ENCODE measurements at regions not wholly inside any gene's neighbourhood (a gene's known extent, or its start where the extent isn't known, plus 50 kb on each side); places are given as distances from the start of the nearest gene placed in this dataset.

DNA sequence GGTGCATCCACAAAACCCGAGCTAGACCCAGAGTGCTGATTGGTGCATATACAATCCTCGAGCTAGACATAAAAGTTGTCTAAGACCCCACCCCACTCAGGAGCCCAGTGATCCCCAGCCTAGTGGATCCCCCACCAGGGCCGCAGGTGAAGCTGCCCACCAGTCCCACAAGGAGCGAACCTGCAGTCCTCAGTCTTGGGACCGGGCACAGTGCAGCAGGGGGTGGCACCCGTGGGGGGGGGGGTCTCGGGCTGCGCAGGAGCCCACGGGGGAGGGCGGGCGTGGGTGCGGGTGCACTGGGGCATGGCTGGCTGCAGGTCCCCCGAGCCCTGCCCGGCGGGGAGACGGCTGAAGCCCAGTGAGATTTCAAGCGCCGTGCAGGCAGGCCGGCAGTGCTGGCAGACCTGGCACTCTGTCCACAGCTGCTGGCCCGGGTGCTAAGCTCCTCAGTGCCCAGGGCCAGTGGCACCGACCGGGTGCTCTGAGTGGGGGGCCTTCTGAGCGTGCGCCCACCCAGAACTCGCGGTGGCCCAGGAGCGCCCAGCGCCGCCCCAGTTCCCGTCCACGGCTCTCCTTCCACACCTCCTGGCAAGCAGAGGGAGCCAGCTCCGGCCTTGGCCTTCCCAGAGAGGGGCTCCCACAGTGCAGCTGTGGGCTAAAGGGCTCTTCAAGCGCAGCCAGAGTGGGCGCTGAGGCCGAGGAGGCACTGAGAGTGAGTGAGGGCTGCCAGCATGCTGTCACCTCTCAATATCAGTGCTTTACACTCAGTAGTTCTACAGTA is 989.1 kb downstream of the FAM181B start:
- Mint-ChIP-seq H3K4me1 (peaks cover 10% of the 10 kb centered on the region), H3K27me3 (peaks cover 10% of the 10 kb centered on the region), H3K4me3 (no peak overlapping the region), H3K9me3 (no peaks in the 10 kb centered on the region), H3K27ac (no peak overlapping the region)
- ATAC-seq (peak; percentile 70), DNase-seq (no peak)

DNA sequence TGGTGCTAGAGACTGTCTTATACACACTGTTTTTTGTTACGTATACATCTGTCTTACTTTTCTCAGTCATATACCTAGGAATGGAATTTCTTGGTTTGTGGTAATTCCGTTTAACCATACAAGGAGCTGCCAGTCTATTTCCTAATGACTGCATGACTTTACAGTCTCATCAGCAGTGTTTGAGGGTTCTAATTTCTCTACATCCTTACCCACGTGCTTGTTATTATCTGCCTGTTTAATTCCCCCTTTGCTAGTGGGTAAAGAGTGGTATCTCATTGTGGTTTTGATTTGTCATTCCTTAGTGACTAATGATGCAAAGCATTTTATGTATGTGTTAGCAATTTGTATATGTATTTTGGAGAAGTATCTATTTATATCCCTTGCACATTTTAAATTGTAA is 1008.0 kb downstream of the FAM181B start:
- no peaks in the 10 kb centered on the region for H3K4me1 Mint-ChIP-seq
- DNase-seq (no peak), ATAC-seq (no peak)
- H3K9me3 Mint-ChIP-seq = peaks cover 6 to 14% of the 10 kb centered on the region in 2 donors
- H3K4me3 Mint-ChIP-seq = no peak overlapping the region
- no peaks in the 10 kb centered on the region for H3K27me3 Mint-ChIP-seq
- no peak overlapping the region for H3K27ac Mint-ChIP-seq

DNA sequence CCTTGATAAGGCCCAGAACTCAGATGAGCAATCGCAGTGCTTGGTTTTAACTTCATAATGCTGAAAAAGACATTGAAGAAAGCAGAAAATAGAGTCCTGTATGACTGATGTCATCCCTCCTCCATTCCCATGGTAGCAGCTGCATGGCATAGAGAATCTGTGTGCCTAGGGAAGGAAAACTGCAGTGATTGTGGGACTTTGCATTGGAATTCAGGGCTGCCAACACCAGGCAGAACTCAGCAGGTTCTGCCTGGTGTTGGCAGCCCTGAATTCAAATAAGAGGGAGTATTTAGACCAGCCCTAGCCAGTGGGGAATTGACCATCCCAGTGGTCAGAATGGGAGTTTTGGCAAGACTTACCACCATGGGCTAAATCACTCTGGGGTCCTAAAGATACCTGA is 1016.0 kb downstream of the FAM181B start:
- DNase-seq = no peak
- Mint-ChIP-seq H3K27me3 (no peaks in the 10 kb centered on the region), H3K4me1 (no peaks in the 10 kb centered on the region), H3K9me3 (no peaks in the 10 kb centered on the region), H3K27ac (no peak overlapping the region), H3K4me3 (no peak overlapping the region)
- no peak for ATAC-seq

DNA sequence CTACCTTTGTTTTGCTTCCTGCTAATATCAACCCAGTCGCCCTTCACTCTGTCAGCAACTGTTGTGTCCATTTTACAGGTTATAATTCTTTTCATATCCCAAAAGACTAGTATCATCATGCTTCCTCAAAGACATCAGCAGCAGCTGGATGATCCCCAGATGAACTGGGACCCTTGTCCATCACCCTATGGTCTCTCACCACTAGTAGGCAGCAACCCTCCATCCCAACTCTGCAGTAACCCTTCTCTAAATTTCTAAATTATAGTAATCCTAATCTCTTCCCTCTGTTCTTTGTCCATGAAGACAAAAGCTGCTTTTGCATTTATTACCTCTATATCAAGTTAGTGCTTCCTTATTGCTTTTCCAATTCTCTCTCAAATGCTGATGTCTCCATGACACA is 1025.8 kb downstream of the FAM181B start:
- Mint-ChIP-seq H3K27me3 (peaks cover 10% of the 10 kb centered on the region), H3K27ac (no peak overlapping the region), H3K9me3 (peaks cover 0 to 8% of the 10 kb centered on the region in 2 donors), H3K4me1 (no peaks in the 10 kb centered on the region), H3K4me3 (no peak overlapping the region)
- DNase-seq (no peak), ATAC-seq (no peak)

DNA sequence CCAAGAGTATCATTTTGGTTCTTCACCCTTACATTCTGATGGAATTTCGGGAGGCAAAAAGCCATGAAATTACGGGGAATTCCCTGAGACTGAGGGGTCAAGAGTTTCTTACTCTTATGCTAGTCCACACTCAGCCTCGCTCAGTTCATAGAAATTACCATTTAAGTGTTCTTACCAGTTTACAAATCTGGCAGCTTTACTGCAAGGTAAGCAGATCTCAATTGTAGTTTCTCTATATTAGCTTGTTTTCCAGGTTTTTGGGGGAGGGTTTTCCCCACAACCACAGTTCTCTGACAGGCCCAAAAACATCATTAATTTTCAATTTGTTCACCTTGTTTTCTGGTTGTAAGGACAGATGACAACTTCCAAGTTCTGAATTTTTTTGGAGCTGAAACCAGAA is 1028.4 kb downstream of the FAM181B start:
- no peaks in the 10 kb centered on the region for H3K4me1 Mint-ChIP-seq
- H3K27me3 Mint-ChIP-seq = peaks cover 10% of the 10 kb centered on the region
- ATAC-seq (no peak), DNase-seq (no peak)
- H3K27ac Mint-ChIP-seq = no peak overlapping the region
- no peak overlapping the region for H3K4me3 Mint-ChIP-seq
- H3K9me3 Mint-ChIP-seq = peaks cover 17 to 18% of the 10 kb centered on the region in 2 donors

DNA sequence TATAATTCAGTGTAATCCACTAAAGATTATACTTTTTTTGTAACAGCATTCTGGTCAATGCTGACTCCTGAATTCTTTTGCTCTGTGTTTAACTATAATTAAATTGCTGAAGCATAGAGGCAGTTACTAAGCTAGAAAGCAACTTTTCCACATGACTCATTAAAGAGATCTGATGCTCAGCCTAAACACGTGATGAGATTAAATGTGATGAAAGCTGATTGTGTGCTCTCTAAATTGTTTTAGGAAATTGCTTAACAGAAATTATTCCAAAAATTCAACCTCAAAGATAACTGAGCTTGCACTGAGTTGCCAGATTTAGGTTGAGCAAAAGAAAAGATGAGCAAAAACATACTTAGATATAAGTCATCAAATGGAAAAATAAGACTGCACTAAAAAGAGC is 1033.6 kb downstream of the FAM181B start:
- Mint-ChIP-seq H3K9me3 (peaks cover 39 to 46% of the 10 kb centered on the region in 2 donors), H3K4me3 (no peak overlapping the region), H3K27me3 (no peaks in the 10 kb centered on the region), H3K27ac (no peak overlapping the region), H3K4me1 (no peaks in the 10 kb centered on the region)
- no peak for ATAC-seq
- no peak for DNase-seq

DNA sequence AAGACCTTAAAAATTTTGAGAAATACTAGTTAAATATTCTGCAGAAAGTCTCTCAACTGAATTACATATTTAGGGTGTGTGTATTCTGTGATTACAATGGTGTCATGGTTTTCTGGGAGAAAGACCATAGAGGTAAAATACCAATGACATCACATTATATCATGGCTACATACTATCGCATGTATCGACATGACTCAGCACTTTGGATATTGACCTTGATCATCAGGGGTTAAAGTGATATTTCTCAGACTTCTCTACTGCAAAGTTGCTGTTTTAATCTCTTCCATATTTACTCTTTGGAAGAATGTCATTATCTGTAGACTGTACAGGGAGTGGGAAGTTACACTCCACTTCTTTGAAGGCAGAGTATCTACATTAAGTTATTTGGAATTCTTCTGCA is 1046.6 kb downstream of the FAM181B start:
- no peak for ATAC-seq
- H3K27ac Mint-ChIP-seq = no peak overlapping the region
- H3K4me1 Mint-ChIP-seq = no peaks in the 10 kb centered on the region
- H3K27me3 Mint-ChIP-seq = no peaks in the 10 kb centered on the region
- no peak for DNase-seq
- H3K9me3 Mint-ChIP-seq = no peaks in the 10 kb centered on the region
- no peak overlapping the region for H3K4me3 Mint-ChIP-seq

DNA sequence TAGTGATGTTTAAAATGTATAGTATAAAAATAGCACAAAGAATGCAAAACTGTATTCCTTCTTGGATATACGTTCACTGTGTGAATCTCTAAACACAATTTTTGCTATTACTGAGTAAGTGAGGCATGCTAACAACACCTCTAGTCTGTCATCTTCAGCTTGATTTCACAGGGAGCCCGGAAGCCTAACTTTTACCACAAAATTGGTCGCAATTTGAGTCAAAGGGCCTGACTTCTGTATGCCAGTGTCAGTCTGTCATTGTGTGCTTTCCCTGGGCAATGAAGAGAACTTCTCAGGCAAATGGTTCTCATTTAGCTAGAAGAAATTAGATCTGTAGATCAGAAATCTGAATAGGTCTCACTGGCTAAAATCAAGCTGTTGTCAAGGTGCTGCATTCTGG is 1059.5 kb downstream of the FAM181B start:
- H3K9me3 Mint-ChIP-seq = no peaks in the 10 kb centered on the region
- no peak for DNase-seq
- H3K27ac Mint-ChIP-seq = no peak overlapping the region
- H3K4me3 Mint-ChIP-seq = no peak overlapping the region
- ATAC-seq = peak; percentile 66
- no peaks in the 10 kb centered on the region for H3K27me3 Mint-ChIP-seq
- no peaks in the 10 kb centered on the region for H3K4me1 Mint-ChIP-seq

DNA sequence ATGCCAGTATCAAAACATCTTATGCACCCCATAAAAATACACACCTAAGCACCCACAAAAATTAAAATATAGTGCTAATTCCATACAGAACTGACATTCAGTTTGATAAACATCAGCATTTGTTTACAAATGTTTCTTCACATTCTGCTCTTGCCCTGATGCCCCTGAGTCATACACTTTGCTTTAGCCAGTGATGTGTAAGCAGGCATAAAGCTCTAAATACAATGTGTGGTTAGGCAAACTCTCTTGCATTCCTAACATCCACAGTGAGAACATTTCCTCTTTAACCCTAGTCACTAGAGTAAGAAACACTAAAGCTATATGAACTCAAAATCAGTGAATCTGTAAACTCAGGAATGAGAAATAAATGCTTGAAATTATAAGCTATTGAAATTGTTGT is 1060.7 kb downstream of the FAM181B start:
- DNase-seq = no peak

DNA sequence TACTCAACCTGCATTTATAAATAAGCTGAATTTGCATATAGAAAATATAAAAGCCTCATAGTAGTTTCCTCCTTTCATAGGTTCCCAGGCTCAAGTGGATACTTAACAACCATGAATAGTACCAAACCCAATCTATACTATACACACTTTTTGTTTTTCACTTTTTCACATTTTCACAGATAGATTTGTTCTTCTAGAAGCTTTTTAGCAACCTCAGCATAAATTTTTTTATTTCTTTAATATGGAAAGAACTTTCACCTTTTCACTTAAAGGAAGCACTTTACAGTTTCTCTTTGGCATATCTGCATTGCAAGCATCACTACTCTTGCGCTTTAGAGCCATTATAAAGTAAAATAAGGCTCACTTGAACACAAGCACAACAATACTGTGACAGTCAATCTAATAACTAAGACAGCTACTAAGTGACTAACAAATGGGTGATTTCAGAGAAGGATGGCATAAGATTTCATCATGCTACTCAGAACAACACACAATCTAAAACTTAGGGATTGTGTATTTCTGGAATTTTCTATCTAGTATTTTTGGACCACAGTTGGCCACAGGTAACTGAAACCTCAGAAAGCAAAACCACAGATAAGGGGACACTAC is 1063.6 kb downstream of the FAM181B start:
- no peaks in the 10 kb centered on the region for H3K9me3 Mint-ChIP-seq
- ATAC-seq (no peak), DNase-seq (no peak)
- H3K27me3 Mint-ChIP-seq = no peaks in the 10 kb centered on the region
- no peaks in the 10 kb centered on the region for H3K4me1 Mint-ChIP-seq
- H3K4me3 Mint-ChIP-seq = no peak overlapping the region
- peak overlapping the region in 1 of 2 donors; percentile 46 for H3K27ac Mint-ChIP-seq

More for the DNA sequence above, 1060.7 kb downstream of the FAM181B start:
- Mint-ChIP-seq H3K9me3 (no peaks in the 10 kb centered on the region), H3K4me3 (no peak overlapping the region), H3K4me1 (no peaks in the 10 kb centered on the region), H3K27ac (no peak overlapping the region), H3K27me3 (no peaks in the 10 kb centered on the region)
- ATAC-seq = no peak

DNA sequence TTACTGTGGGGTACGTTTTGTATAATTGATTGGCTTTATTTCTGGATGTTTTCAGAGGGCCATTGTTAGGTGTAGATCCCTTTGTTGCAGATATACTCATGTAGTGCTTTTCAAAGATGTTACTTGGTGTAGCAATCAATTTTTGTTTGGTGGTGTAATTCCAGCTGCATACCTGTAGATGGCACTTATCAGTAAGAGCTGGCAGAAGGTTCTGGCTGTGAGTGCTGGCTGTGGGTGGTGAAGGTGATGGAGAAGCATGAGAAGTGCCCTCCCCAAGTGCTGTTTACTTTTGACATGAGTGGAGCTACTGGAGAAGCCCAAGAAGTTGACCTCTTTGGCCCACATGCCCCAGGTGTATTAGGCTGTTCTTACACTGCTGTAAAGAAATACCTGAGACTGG is 1074.9 kb downstream of the FAM181B start:
- DNase-seq (no peak), ATAC-seq (peak; percentile 50)
- no peak overlapping the region for H3K27ac Mint-ChIP-seq
- H3K9me3 Mint-ChIP-seq = peaks cover 0 to 14% of the 10 kb centered on the region in 2 donors
- no peak overlapping the region for H3K4me3 Mint-ChIP-seq
- H3K27me3 Mint-ChIP-seq = peaks cover 30% of the 10 kb centered on the region
- no peaks in the 10 kb centered on the region for H3K4me1 Mint-ChIP-seq

DNA sequence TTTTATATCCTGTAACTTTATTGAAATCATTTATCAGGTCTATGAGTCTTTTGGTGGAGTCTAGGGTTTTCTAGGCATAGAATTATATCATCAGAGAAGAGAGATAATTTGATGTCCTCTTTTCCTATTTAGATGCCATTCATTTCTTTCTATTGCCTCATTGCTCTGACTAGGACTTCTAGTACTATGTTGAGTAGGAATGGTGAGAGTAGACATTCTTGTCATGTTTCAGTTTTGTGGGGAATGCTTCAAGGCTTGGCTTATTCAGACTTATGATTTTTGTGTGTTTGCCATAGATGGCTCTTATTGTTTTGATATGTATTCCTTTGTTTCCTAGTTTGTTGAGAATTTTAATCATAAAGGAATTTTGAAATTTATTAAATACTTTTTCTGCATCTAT is 1078.3 kb downstream of the FAM181B start:
- Mint-ChIP-seq H3K4me3 (no peak overlapping the region), H3K27ac (no peak overlapping the region), H3K9me3 (peaks cover 0 to 14% of the 10 kb centered on the region in 2 donors), H3K4me1 (no peaks in the 10 kb centered on the region), H3K27me3 (peaks cover 11% of the 10 kb centered on the region)
- ATAC-seq (no peak), DNase-seq (no peak)

DNA sequence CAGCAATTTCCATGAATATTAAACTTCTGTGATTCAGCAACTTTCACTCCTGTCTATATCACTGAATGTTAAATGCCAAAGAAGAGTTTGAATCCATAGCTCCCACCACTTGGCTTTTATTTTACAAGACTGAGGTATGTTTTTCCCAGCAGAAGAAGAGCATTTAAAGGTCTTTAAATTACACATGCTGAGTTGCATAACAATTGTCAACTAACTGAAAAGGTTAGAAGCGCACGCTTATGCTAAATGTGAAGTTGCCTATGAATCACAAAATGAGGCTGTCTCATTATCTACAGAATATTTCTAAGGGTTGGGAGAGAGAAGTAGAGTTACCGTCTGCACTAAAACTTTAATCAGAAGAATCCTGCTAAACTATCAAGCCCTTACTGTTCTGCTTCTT is 1086.3 kb downstream of the FAM181B start:
- Mint-ChIP-seq H3K27ac (no peak overlapping the region), H3K4me1 (no peaks in the 10 kb centered on the region), H3K9me3 (no peaks in the 10 kb centered on the region), H3K27me3 (peaks cover 31% of the 10 kb centered on the region), H3K4me3 (no peak overlapping the region)
- no peak for ATAC-seq
- DNase-seq = no peak

DNA sequence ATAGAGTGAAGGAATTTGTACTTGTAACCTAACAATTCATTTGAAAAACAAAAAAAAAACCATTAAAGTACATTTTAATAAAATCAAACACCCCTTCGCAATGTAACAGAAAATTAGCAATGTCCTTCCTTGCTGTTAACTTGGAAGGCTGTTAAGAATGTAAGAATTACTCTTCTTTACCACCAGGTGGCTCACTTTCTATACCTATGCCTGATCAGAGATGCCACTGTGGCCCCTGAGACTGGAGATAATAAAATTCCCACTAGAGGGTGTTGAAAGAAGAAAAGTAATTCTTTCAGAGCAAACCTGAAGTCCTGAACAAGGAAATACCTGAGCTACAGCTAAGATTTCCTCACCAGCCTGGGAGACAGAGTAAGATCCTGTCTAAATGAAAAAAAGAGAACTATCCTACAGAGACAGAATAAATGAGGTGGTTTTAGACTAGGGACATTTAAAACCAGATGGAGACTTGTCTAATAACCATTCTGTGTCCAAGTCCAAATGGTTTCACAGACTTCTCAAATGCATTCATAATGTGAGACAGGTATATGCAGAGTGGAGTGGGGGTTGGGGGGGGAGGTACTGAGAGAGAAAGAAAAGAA is 1089.3 kb downstream of the FAM181B start:
- DNase-seq (peak in 1 of 2 donors; percentile 7), ATAC-seq (peak; percentile 72)
- Mint-ChIP-seq H3K27me3 (peaks cover 31% of the 10 kb centered on the region), H3K9me3 (no peaks in the 10 kb centered on the region), H3K4me3 (no peak overlapping the region), H3K4me1 (no peaks in the 10 kb centered on the region), H3K27ac (no peak overlapping the region)

DNA sequence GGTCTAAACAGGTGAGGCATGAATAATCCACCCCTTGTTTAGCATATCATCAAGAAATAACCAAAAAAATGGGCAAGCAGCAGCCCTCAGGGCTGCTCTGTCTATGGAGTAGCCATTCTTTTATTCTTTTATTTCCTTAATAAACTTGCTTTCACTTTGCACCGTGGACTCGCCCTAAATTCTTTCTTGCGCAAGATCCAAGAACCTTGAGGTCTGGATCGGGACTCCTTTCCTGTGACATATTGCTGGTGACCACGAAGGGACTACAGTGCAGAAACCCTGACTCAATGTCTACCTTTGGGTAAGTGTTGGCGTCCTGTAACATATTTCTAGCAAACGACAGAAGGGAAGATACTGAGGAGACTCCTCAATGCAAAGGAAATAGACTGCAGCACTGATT is 1099.2 kb downstream of the FAM181B start:
- Mint-ChIP-seq H3K27me3 (no peaks in the 10 kb centered on the region), H3K4me3 (no peak overlapping the region), H3K27ac (no peak overlapping the region), H3K4me1 (no peaks in the 10 kb centered on the region), H3K9me3 (no peaks in the 10 kb centered on the region)
- DNase-seq (no peak), ATAC-seq (no peak)

DNA sequence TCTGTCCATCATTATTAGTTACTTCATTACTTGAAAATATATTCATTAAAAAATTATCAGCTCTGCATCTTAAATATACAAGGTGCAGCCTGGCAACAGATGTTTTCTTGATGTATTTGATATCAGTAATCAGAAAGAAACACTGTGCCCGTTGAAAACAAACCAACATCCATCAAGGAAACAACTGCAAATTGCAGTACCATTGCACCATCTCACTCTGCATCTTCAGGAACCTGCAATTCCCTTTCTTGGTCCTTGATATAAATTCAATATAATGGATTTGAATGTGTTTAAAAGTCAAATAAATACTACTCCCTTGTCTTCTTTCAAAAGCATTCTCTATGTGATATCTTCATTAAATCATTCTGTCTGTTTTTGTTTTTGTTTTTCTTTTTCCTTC is 1131.2 kb downstream of the FAM181B start:
- H3K27ac Mint-ChIP-seq = peak overlapping the region; percentile 29 to 70
- H3K9me3 Mint-ChIP-seq = no peaks in the 10 kb centered on the region
- H3K27me3 Mint-ChIP-seq = no peaks in the 10 kb centered on the region
- DNase-seq (no peak), ATAC-seq (no peak)
- no peaks in the 10 kb centered on the region for H3K4me1 Mint-ChIP-seq
- no peak overlapping the region for H3K4me3 Mint-ChIP-seq
